ENCODE measurements at regions not wholly inside any gene's neighbourhood (a gene's known extent, or its start where the extent isn't known, plus 50 kb on each side); places are given as distances from the start of the nearest gene placed in this dataset.

GRCh38 chr11:29676993-29677392 is 339.8 kb downstream of the KCNA4 start:
- no peaks in the 10 kb centered on the region for H3K4me1 ChIP-seq (ENCODE audit: control insufficient read depth, low read length)
- no peaks in the 10 kb centered on the region for H3K9me2 ChIP-seq (replicated peaks; ENCODE audit: control insufficient read depth, low read length)
- TF ChIP-seq, protein P1, sequence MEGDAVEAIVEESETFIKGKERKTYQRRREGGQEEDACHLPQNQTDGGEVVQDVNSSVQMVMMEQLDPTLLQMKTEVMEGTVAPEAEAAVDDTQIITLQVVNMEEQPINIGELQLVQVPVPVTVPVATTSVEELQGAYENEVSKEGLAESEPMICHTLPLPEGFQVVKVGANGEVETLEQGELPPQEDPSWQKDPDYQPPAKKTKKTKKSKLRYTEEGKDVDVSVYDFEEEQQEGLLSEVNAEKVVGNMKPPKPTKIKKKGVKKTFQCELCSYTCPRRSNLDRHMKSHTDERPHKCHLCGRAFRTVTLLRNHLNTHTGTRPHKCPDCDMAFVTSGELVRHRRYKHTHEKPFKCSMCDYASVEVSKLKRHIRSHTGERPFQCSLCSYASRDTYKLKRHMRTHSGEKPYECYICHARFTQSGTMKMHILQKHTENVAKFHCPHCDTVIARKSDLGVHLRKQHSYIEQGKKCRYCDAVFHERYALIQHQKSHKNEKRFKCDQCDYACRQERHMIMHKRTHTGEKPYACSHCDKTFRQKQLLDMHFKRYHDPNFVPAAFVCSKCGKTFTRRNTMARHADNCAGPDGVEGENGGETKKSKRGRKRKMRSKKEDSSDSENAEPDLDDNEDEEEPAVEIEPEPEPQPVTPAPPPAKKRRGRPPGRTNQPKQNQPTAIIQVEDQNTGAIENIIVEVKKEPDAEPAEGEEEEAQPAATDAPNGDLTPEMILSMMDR (IDR thresholded peaks at IDR 0.05; ENCODE audit: low read depth, low read length, poor library complexity, severe bottlenecking) = no peak
- no peak for TF ChIP-seq EZH2phosphoT487 (IDR thresholded peaks at IDR 0.05; ENCODE audit: borderline replicate concordance, low read length)
- no peaks in the 10 kb centered on the region for H3K27me3 ChIP-seq (ENCODE audit: control insufficient read depth, low read length)
- H3K27ac ChIP-seq (ENCODE audit: low read depth, low read length) = no peak overlapping the region
- H3K36me3 ChIP-seq (ENCODE audit: control insufficient read depth, low read length) = no peaks in the 10 kb centered on the region
- H3K4me3 ChIP-seq (ENCODE audit: low read length) = no peak overlapping the region
- no peak overlapping the region for H3K4me2 ChIP-seq (ENCODE audit: low read length)
- H3F3A ChIP-seq (ENCODE audit: control insufficient read depth, insufficient read depth) = no peaks in the 10 kb centered on the region
- H3K9me3 ChIP-seq (ENCODE audit: control insufficient read depth, insufficient read depth, low read length) = no peaks in the 10 kb centered on the region
- H3K79me2 ChIP-seq (ENCODE audit: control insufficient read depth, low read length) = no peaks in the 10 kb centered on the region
- no peaks in the 10 kb centered on the region for H4K20me1 ChIP-seq (ENCODE audit: control insufficient read depth, insufficient read depth, low read depth, low read length)

DNA sequence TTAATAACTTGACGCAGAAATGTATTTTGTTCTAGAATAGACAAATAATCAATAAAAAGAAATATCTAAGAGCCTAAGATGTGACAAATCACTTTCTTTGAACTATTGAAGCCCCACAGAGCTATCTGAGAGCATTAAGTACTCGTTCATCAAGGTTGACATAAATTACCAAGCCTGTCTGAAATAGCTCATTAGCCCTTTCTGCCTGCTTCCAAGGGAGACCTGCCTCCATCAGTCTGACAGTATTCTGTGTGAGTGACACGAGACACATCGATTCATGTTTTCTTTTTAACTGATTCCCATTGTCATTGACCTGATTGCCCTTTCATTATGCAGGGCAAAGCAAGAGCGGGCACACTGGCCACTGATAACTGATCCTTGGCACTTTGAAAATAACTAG is 347.5 kb downstream of the KCNA4 start:
- H3K9me2 ChIP-seq (replicated peaks; ENCODE audit: control insufficient read depth, low read length) = no peaks in the 10 kb centered on the region
- TF ChIP-seq EZH2phosphoT487 (IDR thresholded peaks at IDR 0.05; ENCODE audit: borderline replicate concordance, low read length) = no peak
- TF ChIP-seq, protein P1 (IDR thresholded peaks at IDR 0.05; ENCODE audit: low read depth, low read length, poor library complexity, severe bottlenecking) = no peak
- no peaks in the 10 kb centered on the region for H3F3A ChIP-seq (ENCODE audit: control insufficient read depth, insufficient read depth)
- H4K20me1 ChIP-seq (ENCODE audit: control insufficient read depth, insufficient read depth, low read depth, low read length) = no peaks in the 10 kb centered on the region
- no peaks in the 10 kb centered on the region for H3K79me2 ChIP-seq (ENCODE audit: control insufficient read depth, low read length)
- H3K36me3 ChIP-seq (ENCODE audit: control insufficient read depth, low read length) = no peaks in the 10 kb centered on the region
- H3K27me3 ChIP-seq (ENCODE audit: control insufficient read depth, low read length) = no peaks in the 10 kb centered on the region
- no peak overlapping the region for H3K4me2 ChIP-seq (ENCODE audit: low read length)
- H3K9me3 ChIP-seq (ENCODE audit: control insufficient read depth, insufficient read depth, low read length) = no peaks in the 10 kb centered on the region
- no peak overlapping the region for H3K27ac ChIP-seq (ENCODE audit: low read depth, low read length)
- no peaks in the 10 kb centered on the region for H3K4me1 ChIP-seq (ENCODE audit: control insufficient read depth, low read length)
- no peak overlapping the region for H3K4me3 ChIP-seq (ENCODE audit: low read length)

DNA sequence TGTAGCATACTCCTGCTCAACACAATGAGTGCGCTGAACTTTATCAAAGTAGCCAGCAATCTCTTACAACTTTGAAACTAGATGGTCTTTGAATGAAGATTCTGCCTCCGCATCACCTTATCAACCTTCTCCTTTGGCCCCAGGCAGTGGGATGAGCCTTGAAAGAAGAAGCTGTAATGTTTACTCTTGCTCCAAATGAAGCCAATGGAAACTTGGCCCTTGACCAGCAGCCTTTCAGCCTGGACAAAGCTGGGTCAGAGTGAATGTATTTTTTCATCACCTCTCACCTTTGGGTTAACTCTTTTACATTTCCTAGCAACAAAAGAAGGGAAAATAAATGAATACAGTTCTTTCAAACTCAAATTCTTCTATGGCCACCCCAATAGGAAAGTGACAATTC is 359.1 kb downstream of the KCNA4 start:
- Histone ChIP-seq H4K20me1 (ENCODE audit: control insufficient read depth, insufficient read depth, low read depth, low read length) (no peaks in the 10 kb centered on the region), H3F3A (ENCODE audit: control insufficient read depth, insufficient read depth) (no peaks in the 10 kb centered on the region), H3K9me2 (replicated peaks; ENCODE audit: control insufficient read depth, low read length) (no peaks in the 10 kb centered on the region), H3K36me3 (ENCODE audit: control insufficient read depth, low read length) (no peaks in the 10 kb centered on the region), H3K9me3 (ENCODE audit: control insufficient read depth, insufficient read depth, low read length) (no peaks in the 10 kb centered on the region), H3K27me3 (ENCODE audit: control insufficient read depth, low read length) (no peaks in the 10 kb centered on the region), H3K79me2 (ENCODE audit: control insufficient read depth, low read length) (no peaks in the 10 kb centered on the region), H3K4me3 (ENCODE audit: low read length) (no peak overlapping the region), H3K4me1 (ENCODE audit: control insufficient read depth, low read length) (no peaks in the 10 kb centered on the region), H3K4me2 (ENCODE audit: low read length) (no peak overlapping the region), H3K27ac (ENCODE audit: low read depth, low read length) (no peak overlapping the region)
- TF ChIP-seq, protein P1 (IDR thresholded peaks at IDR 0.05; ENCODE audit: low read depth, low read length, poor library complexity, severe bottlenecking) = no peak
- no peak for TF ChIP-seq EZH2phosphoT487 (IDR thresholded peaks at IDR 0.05; ENCODE audit: borderline replicate concordance, low read length)

DNA sequence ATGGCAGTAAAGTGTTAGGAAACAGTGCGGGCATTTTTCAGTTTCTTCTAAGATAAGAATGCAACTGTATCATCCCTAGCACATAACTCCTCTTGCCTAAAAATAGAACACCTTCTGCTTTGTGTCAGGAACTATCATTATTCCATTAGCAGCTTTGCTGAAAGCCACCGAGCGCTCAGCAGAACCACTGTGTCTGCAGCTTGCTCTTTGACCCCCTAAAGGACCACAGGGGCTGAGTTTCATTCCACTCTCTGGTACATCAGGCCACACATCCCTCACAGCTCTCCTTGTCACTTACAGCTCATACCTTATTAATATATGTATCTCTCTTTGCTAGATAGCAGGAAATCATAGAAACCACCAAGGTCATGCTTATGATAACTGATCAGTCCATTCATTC is 360.2 kb downstream of the KCNA4 start:
- H3K9me2 ChIP-seq (replicated peaks; ENCODE audit: control insufficient read depth, low read length) = no peaks in the 10 kb centered on the region
- H3K27ac ChIP-seq (ENCODE audit: low read depth, low read length) = no peak overlapping the region
- H3F3A ChIP-seq (ENCODE audit: control insufficient read depth, insufficient read depth) = no peaks in the 10 kb centered on the region
- H3K36me3 ChIP-seq (ENCODE audit: control insufficient read depth, low read length) = no peaks in the 10 kb centered on the region
- H3K4me3 ChIP-seq (ENCODE audit: low read length) = no peak overlapping the region
- no peaks in the 10 kb centered on the region for H4K20me1 ChIP-seq (ENCODE audit: control insufficient read depth, insufficient read depth, low read depth, low read length)
- H3K79me2 ChIP-seq (ENCODE audit: control insufficient read depth, low read length) = no peaks in the 10 kb centered on the region
- H3K4me1 ChIP-seq (ENCODE audit: control insufficient read depth, low read length) = no peaks in the 10 kb centered on the region
- TF ChIP-seq, protein P1 (IDR thresholded peaks at IDR 0.05; ENCODE audit: low read depth, low read length, poor library complexity, severe bottlenecking) = no peak
- TF ChIP-seq EZH2phosphoT487 (IDR thresholded peaks at IDR 0.05; ENCODE audit: borderline replicate concordance, low read length) = no peak
- H3K9me3 ChIP-seq (ENCODE audit: control insufficient read depth, insufficient read depth, low read length) = no peaks in the 10 kb centered on the region
- H3K27me3 ChIP-seq (ENCODE audit: control insufficient read depth, low read length) = no peaks in the 10 kb centered on the region
- no peak overlapping the region for H3K4me2 ChIP-seq (ENCODE audit: low read length)

Measured in DOHH2 (cell line).